Glutamatergic neuron (in vitro differentiated cells): ENCODE measurements at regions not wholly inside any gene's neighbourhood (a gene's known extent, or its start where the extent isn't known, plus 50 kb on each side); places are given as distances from the start of the nearest gene placed in this dataset.

Experiments
- DNase-seq: peaks from one replicate; pipeline ENCODE4 v3.0.0; 2022
- H3K27ac Mint-ChIP-seq: one replicate; pipeline ENCODE4 v1.8.0; 2020; ENCODE audit warnings: mild to moderate bottlenecking, mixed read lengths, inconsistent platforms; ENCODE audit not compliant: unreplicated experiment
- H3K27me3 Mint-ChIP-seq: one replicate; pipeline ENCODE4 v1.8.0; 2020; ENCODE audit warnings: mild to moderate bottlenecking, moderate library complexity, mixed read lengths, inconsistent platforms; ENCODE audit not compliant: unreplicated experiment
- H3K36me3 Mint-ChIP-seq: one replicate; pipeline ENCODE4 v1.8.0; 2020; ENCODE audit warnings: mild to moderate bottlenecking, mixed read lengths, inconsistent platforms; ENCODE audit not compliant: unreplicated experiment
- H3K4me1 Mint-ChIP-seq: one replicate; pipeline ENCODE4 v1.8.0; 2020; ENCODE audit warnings: mild to moderate bottlenecking, low read depth, mixed read lengths, inconsistent platforms; ENCODE audit not compliant: unreplicated experiment
- H3K4me3 Mint-ChIP-seq: one replicate; pipeline ENCODE4 v1.8.0; 2020; ENCODE audit warnings: mild to moderate bottlenecking, mixed read lengths, inconsistent platforms; ENCODE audit not compliant: unreplicated experiment
- H3K9me3 Mint-ChIP-seq: one replicate; pipeline ENCODE4 v1.8.0; 2020; ENCODE audit warnings: mild to moderate bottlenecking, moderate library complexity, mixed read lengths, inconsistent platforms; ENCODE audit not compliant: unreplicated experiment
- TF ChIP-seq, protein P1 (sequence below): fragments of 200-600 bp; sonication (generic); IDR thresholded peaks from one replicate; pipeline ENCODE4 v1.5.0; 2021; ENCODE audit not compliant: partially characterized antibody, unreplicated experiment

DNA sequence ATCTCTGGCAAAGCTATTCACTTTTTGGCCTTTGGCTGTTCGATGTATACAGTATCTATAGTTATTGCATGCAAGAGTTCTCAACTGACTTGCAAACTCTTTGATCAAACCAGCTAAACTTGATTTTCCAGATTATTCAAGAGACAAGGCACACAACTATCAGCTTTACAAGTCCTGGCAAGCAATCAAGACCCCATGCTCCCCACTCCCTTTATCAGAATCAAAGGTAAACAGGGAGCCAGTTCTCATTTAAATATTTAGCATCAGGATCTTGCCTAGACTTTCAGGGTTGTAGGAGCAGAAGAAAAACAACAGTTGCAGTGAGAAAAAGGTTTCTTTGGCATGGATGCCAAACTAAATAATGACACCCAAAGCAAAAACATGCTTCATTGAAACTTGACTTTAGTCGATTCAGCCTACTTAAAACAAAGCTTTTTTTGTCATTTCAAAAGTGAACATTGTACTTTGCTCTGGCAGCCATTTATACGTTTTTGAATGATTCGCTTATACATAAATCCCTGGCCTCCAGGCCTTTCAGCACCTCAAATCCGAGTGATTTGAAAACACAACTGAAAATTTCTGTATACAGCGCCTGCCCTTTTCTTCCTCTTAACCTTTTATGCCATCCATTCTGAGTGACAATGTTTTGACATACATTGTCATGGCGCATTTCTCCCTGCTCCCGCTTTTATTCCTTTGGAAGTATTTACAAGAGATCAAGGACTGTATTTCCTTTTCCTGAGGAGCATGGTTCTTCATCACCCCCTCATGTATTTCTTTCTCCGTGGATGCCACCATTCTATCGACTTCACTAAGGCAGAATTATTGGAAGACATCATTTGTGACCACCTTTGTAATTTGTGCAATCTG lies 340.8 kb downstream of the KLF5 start:
- no peak for DNase-seq
- Mint-ChIP-seq H3K36me3 (no peaks in the 10 kb centered on the region), H3K27ac (no peak overlapping the region), H3K9me3 (no peaks in the 10 kb centered on the region), H3K27me3 (no peaks in the 10 kb centered on the region), H3K4me3 (no peak overlapping the region), H3K4me1 (no peaks in the 10 kb centered on the region)
- TF ChIP-seq, protein P1, sequence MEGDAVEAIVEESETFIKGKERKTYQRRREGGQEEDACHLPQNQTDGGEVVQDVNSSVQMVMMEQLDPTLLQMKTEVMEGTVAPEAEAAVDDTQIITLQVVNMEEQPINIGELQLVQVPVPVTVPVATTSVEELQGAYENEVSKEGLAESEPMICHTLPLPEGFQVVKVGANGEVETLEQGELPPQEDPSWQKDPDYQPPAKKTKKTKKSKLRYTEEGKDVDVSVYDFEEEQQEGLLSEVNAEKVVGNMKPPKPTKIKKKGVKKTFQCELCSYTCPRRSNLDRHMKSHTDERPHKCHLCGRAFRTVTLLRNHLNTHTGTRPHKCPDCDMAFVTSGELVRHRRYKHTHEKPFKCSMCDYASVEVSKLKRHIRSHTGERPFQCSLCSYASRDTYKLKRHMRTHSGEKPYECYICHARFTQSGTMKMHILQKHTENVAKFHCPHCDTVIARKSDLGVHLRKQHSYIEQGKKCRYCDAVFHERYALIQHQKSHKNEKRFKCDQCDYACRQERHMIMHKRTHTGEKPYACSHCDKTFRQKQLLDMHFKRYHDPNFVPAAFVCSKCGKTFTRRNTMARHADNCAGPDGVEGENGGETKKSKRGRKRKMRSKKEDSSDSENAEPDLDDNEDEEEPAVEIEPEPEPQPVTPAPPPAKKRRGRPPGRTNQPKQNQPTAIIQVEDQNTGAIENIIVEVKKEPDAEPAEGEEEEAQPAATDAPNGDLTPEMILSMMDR = no peak

DNA sequence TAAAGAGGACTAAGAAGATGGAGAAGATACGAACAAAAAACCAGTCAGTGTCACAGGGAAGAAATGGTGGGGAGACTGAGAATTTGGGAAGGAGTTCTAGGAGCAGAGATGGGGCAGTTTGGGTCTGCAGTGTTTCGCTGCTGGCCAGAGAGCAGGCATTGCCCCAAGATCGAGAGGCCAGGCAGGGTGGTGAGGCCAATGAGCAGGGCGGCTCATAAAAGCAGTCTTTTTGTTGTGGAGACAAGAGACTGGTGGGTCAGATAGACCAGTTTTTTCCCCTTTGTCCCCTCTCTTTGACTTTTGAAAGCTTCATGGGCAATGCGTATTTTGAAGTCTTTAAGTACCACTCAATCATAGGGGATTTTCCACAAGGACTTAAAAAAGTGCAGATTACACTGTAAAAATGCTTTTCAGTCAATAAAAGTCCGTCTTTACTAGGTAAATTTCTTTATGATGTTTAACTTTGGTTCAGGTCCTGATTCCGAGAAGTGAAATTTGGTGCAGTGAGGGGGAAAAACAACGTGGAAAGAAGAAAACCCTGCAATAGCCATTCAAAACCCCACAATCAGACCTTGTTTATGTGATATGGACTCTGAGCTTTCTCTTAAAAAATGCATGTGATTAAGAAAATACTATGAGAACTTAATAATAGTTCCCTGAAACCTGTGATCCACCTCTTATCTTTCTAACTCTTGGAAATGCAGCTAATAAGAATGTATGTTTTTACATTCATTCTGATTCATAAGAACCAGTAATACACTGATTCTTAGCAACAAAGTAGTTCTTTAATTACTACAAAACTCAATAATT lies 338.9 kb downstream of the KLF5 start:
- H3K9me3 Mint-ChIP-seq = no peaks in the 10 kb centered on the region
- no peak overlapping the region for H3K4me3 Mint-ChIP-seq
- DNase-seq = no peak
- H3K36me3 Mint-ChIP-seq = no peaks in the 10 kb centered on the region
- no peaks in the 10 kb centered on the region for H3K4me1 Mint-ChIP-seq
- H3K27ac Mint-ChIP-seq = no peak overlapping the region
- TF ChIP-seq, protein P1 = no peak
- no peaks in the 10 kb centered on the region for H3K27me3 Mint-ChIP-seq

GRCh38 chr13:73394066-73394465 lies 335.3 kb downstream of the KLF5 start:
- H3K27me3 Mint-ChIP-seq = no peaks in the 10 kb centered on the region
- TF ChIP-seq, protein P1 = no peak
- no peaks in the 10 kb centered on the region for H3K9me3 Mint-ChIP-seq
- DNase-seq = no peak
- H3K27ac Mint-ChIP-seq = no peak overlapping the region
- H3K4me3 Mint-ChIP-seq = no peak overlapping the region
- H3K36me3 Mint-ChIP-seq = no peaks in the 10 kb centered on the region
- no peaks in the 10 kb centered on the region for H3K4me1 Mint-ChIP-seq

DNA sequence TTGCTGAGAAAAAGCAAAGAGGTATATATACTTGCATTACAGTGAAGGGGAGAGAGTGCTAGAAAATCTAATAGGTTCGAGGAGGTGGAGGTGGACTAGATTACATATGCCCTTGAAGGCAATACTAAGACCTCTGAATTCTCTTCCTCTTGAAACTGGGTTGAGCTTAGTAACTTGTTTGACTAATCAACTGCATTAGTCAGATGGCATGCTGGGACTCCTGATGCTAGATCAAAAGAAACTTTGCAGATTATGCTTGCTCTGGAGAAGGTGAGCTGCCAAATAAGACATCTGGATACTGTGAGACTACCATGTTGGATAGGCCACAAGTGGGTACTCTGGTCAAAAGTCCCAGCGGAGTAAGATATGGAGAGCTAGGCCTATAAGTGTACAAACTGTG lies 331.3 kb downstream of the KLF5 start:
- TF ChIP-seq, protein P1 = no peak
- H3K9me3 Mint-ChIP-seq = no peaks in the 10 kb centered on the region
- no peaks in the 10 kb centered on the region for H3K27me3 Mint-ChIP-seq
- H3K36me3 Mint-ChIP-seq = no peaks in the 10 kb centered on the region
- H3K4me3 Mint-ChIP-seq = no peak overlapping the region
- H3K27ac Mint-ChIP-seq = no peak overlapping the region
- no peak for DNase-seq
- H3K4me1 Mint-ChIP-seq = no peaks in the 10 kb centered on the region

DNA sequence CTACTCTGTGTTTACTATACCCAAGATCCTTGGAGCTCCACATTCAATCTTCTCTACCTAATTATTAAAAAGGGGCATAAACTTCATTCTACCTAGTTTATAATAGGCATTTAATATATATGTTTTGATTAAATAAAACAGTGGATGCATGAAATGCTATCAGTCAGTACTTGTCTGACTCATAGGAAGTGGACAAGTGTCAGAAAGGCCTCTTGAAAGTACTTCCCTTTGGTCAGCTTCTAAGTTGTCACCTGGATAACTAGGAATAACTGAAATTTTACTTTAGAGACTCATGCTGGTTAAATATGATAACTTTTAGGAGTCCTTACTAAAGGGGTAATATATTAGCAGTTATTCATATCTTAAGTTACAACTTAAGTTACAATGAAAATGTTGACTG lies 329.8 kb downstream of the KLF5 start:
- no peak overlapping the region for H3K27ac Mint-ChIP-seq
- no peaks in the 10 kb centered on the region for H3K9me3 Mint-ChIP-seq
- no peak overlapping the region for H3K4me3 Mint-ChIP-seq
- no peaks in the 10 kb centered on the region for H3K4me1 Mint-ChIP-seq
- no peaks in the 10 kb centered on the region for H3K27me3 Mint-ChIP-seq
- TF ChIP-seq, protein P1 = no peak
- no peaks in the 10 kb centered on the region for H3K36me3 Mint-ChIP-seq
- DNase-seq = no peak
